HPDE6-E6E7 (cell line): ENCODE measurements at regions not wholly inside any gene's neighbourhood (a gene's known extent, or its start where the extent isn't known, plus 50 kb on each side); places are given as distances from the start of the nearest gene placed in this dataset.

Experiments
- DNase-seq: peaks from one replicate; pipeline ENCODE4 v3.0.0; 2011; ENCODE audit warnings: missing footprints; ENCODE audit errors: extremely low spot score

GRCh38 chr17:70230850-70231640, 61.7 kb downstream of the KCNJ2 start:
- DNase-seq: no peak

GRCh38 chr17:70232466-70232865, 63.1 kb downstream of the KCNJ2 start:
- DNase-seq: no peak

- DNase-seq: no peak
Measured at GRCh38 chr17:70235252-70235651, 65.9 kb downstream of the KCNJ2 start.

GRCh38 chr17:70238228-70238627, 68.9 kb downstream of the KCNJ2 start:
- DNase-seq: no peak

GRCh38 chr17:70238646-70239045, 69.3 kb downstream of the KCNJ2 start:
- no peak for DNase-seq

GRCh38 chr17:70239391-70239826, 70.1 kb downstream of the KCNJ2 start:
- no peak for DNase-seq

GRCh38 chr17:70241071-70241470, 71.7 kb downstream of the KCNJ2 start:
- no peak for DNase-seq

GRCh38 chr17:70242781-70243437, 73.6 kb downstream of the KCNJ2 start:
- no peak for DNase-seq

GRCh38 chr17:70251706-70252105, 82.4 kb downstream of the KCNJ2 start:
- no peak for DNase-seq

GRCh38 chr17:70254735-70255460, 85.6 kb downstream of the KCNJ2 start:
- peak; percentile 5 for DNase-seq

GRCh38 chr17:70256751-70257150, 87.4 kb downstream of the KCNJ2 start:
- no peak for DNase-seq

GRCh38 chr17:70258465-70258864, 89.1 kb downstream of the KCNJ2 start:
- DNase-seq: no peak

GRCh38 chr17:70259400-70259799, 90.1 kb downstream of the KCNJ2 start:
- DNase-seq: no peak

GRCh38 chr17:70261170-70261569, 91.8 kb downstream of the KCNJ2 start:
- no peak for DNase-seq

- no peak for DNase-seq
Measured at GRCh38 chr17:70265471-70265870, 96.1 kb downstream of the KCNJ2 start.

GRCh38 chr17:70266394-70266793, 97.1 kb downstream of the KCNJ2 start:
- no peak for DNase-seq

GRCh38 chr17:70268383-70268782, 99.1 kb downstream of the KCNJ2 start:
- DNase-seq: no peak

GRCh38 chr17:70270554-70270953, 101.2 kb downstream of the KCNJ2 start:
- no peak for DNase-seq

- DNase-seq: no peak
Measured at GRCh38 chr17:70271200-70271599, 101.9 kb downstream of the KCNJ2 start.

- no peak for DNase-seq
Measured at GRCh38 chr17:70271672-70272071, 102.3 kb downstream of the KCNJ2 start.

GRCh38 chr17:70274255-70274654, 104.9 kb downstream of the KCNJ2 start:
- DNase-seq: no peak

- DNase-seq: no peak
Measured at GRCh38 chr17:70276906-70277305, 107.6 kb downstream of the KCNJ2 start.
